ENCODE measurements at regions not wholly inside any gene's neighbourhood (a gene's known extent, or its start where the extent isn't known, plus 50 kb on each side); places are given as distances from the start of the nearest gene placed in this dataset.
A peak's percentile ranks its signal among the peaks of the same experiment; 100 is the strongest.
"Not testable (repeated sequence)": the region's sequence is repeated elsewhere in the genome, so short reads cannot be mapped to it uniquely, and the experiment has no call there.

- no peak for DNase-seq
Observed at GRCh38 chr2:143996974-143997373, 522.9 kb downstream of the ZEB2 start.

DNA sequence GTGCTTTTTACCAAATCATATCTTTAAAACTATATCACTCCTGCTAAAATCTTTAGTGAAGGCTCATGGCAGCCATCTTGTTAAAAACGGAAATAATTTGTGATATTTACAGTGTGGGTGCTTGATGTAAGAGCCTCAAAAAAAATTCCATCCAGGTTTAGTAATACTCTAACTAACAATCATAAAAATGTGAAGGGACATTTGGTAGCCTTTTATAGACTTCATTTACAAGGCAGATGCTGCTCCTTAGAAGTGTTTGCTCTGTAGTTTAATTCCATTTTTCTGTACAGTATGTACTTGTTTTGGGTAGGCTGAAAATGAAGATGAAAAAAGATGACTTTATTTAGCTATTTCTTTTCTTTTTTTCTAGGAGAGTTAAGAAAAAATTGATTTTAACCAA, 525.0 kb downstream of the ZEB2 start:
- no peak for DNase-seq

DNA sequence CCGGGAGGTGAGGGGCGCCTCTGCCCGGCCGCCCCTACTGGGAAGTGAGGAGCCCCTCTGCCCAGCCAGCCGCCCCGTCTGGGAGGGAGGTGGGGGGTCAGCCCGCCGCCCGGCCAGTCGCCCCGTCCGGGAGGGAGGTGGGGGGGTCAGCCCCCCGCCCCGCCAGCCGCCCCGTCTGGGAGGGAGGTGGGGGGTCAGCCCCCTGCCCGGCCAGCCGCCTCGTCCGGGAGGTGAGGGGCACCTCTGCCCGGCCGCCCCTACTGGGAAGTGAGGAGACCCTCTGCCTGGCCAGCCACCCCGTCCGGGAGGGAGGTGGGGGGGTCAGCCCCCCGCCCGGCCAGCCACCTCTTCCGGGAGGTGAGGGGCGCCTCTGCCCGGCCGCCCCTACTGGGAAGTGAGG, 528.3 kb downstream of the ZEB2 start:
- not testable (repeated sequence) for DNase-seq

DNA sequence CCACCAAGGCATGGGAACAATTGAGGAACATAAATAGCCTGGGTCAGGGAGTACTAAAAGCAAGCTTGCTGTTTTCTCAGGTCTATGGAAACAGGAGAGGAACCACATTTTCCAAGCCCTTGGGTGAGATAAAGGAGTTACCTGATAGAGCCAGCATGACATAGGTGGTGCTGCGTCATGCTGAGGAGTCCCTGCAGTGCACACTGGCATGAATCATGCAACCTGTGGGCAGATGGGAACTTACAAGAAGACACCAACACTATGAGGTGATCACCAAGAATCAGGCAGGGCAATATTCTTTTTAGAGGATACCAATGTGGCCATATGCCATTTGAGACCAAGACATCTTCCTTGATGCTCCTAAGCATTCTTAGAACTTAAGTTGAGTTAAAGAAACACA, 531.8 kb downstream of the ZEB2 start:
- DNase-seq = no peak

DNA sequence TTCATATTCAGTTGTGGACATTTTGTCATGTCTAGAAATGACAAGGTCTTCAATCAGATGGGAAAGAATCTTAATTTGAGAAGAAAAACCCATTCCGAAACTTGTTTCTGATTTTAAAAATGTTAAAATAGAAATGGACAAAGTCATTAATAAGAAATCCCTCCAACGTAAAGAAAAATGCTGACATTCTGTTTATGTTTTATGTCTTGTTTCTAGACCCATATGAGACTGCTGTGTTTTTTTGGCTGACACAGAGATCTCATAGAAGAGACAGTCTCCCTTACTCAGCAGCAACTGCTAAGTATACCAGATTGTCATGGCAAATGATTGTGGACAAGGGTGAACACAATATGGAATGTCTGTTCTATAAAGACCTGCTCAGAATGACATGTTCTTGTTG, 538.5 kb downstream of the ZEB2 start:
- DNase-seq = no peak

- no peak for DNase-seq
Observed at GRCh38 chr2:143977356-143977755, 542.6 kb downstream of the ZEB2 start.

GRCh38 chr2:143975216-143975615, 544.7 kb downstream of the ZEB2 start:
- no peak for DNase-seq

GRCh38 chr2:143974262-143974661, 545.7 kb downstream of the ZEB2 start:
- no peak for DNase-seq

DNA sequence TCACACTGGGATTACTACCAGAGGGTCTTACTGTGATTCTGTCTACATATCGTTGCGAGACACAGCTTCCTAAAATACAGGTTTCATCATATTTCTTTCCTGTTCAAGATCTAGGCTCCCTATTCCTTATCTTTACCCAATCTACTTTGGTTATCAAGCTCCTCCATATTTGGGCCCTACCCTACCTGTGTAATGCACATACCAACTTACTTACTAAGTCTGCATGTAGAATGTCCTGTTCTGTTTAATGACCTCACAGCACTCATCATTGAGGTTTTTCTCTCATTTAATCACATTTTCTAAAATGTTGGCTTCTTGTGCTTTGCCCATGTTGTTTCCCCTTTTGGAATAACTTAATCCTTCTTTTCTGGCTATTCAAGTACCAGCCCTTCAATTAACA, 551.1 kb downstream of the ZEB2 start:
- DNase-seq = no peak

DNA sequence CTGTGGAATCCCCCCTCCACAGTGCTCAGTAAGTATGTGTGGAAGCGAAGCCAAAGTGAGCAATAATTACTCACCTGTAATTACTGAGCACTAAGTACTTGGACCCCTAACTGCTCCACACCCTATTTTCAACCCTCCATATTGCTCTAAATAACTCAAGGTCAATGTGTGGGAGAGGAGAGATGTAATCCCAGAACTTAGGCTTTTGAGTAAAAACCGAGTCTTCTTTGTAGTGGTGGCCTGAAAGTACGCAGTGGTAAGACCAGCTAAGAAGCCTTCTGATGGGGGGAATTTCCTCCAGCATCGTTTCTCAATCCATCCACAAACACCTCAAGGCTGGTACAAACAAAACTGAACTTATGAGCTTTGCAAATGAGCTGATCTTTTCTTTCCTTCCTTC, 551.6 kb downstream of the ZEB2 start:
- no peak for DNase-seq

- no peak for DNase-seq
Observed at GRCh38 chr2:143965493-143966164, 554.3 kb downstream of the ZEB2 start.

DNA sequence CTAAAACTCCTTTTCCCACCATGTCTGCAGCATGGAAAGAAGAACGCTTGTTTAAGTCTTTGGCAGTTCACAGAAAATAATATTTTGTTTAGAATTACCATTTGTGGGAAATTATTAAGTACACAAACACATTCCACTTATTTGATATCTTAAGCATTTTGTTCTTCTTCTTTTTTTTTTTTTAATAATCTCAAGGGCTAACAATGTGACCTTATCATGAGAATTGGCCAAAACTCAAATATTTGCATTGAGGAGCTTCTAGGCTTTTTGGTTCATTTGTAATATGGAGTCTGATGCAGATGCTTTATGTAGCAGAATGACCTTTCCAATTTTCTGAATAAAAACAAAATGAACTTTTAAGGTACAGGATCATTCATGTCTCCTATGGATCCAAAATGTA, 555.0 kb downstream of the ZEB2 start:
- no peak for DNase-seq

DNA sequence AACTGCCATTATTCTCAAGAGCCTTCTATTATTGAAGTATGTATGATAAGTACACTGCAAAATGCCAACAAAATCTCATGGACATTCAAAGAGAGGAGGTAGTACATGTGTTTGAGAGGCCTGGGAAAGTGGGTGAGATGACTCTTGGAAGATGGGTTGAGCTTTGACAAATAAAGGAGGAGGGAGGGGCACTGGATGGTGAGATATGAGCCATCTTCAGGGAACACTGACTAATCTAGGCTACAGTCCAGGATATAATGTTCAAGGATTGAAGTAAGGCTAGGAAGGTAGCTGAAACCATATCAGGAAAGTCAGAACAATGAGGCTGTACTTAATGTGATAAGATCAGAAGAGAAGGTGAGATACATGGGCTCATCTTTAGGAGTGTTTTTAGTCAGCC, 559.7 kb downstream of the ZEB2 start:
- DNase-seq = peak; percentile 20

DNA sequence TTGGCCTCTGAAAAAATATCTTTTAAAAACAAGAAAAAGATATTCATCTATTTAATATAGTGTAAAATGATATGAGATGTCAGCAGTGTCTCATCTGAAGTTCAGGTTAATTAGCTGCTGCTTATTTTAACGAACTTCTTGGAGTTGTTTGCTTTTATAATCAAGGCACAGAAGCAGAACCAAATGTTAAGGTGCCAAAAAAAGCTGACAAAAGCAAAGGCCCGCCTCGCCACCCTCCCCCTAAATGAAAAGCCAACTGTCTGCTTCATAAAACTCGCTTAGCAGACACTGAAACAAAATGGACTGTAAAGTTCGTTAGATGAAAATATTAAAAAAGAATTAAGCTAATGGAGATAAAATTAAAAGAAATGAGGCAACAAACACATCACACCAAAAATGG, 562.6 kb downstream of the ZEB2 start:
- no peak for DNase-seq

- DNase-seq = no peak
Observed at GRCh38 chr2:143955401-143956065, 564.4 kb downstream of the ZEB2 start.

- DNase-seq = no peak
Observed at GRCh38 chr2:143954844-143955243, 565.1 kb downstream of the ZEB2 start.

GRCh38 chr2:143954186-143954585, 565.7 kb downstream of the ZEB2 start:
- DNase-seq = no peak

GRCh38 chr2:143953451-143954030, 566.4 kb downstream of the ZEB2 start:
- no peak for DNase-seq

- DNase-seq = no peak
Observed at GRCh38 chr2:143952536-143952935, 567.4 kb downstream of the ZEB2 start.

GRCh38 chr2:143950704-143951103, 569.2 kb downstream of the ZEB2 start:
- DNase-seq = no peak

- DNase-seq = no peak
Observed at GRCh38 chr2:143949121-143949848, 570.6 kb downstream of the ZEB2 start.

GRCh38 chr2:143948710-143949109, 571.2 kb downstream of the ZEB2 start:
- no peak for DNase-seq

- peak; percentile 67 for DNase-seq
Observed at GRCh38 chr2:143946436-143947391, 573.2 kb downstream of the ZEB2 start.
